Islet precursor cell (in vitro differentiated cells): ENCODE measurements at regions not wholly inside any gene's neighbourhood (a gene's known extent, or its start where the extent isn't known, plus 50 kb on each side); places are given as distances from the start of the nearest gene placed in this dataset.

Source experiments
- DNase-seq: peaks from one replicate; pipeline ENCODE4 v3.0.0-alpha.2; 2018

DNA sequence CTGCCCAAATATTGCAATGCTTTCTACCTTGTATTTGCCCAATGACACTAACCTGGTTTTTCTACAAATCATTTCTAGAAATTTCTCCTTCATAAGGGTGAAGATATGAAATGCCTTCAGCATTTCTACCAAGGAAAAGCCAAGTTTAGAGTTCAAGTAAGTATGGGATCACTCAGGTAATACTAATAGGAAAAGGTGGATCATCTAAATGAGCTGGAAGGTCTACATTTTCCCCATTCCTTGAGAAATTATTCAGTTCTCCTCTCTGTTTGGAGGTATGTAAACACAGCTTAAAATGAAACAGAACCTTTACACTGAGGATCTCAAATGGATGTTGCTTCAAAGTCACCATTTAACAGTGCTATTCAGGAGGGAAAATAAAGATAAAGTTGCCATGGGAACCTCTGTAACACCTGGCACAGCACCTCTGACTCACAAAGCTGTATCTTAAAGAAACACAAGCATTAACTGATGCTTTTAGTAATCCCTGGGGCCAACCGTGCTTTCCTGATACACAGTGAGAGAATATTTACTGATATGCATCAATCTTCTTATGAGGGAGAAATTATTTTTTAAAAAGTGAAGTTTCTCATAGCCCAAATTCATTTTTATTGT, 161.3 kb downstream of the DRD1 start:
- no peak for DNase-seq

- no peak for DNase-seq
Observed at GRCh38 chr5:175281714-175282113, 162.3 kb downstream of the DRD1 start.

DNA sequence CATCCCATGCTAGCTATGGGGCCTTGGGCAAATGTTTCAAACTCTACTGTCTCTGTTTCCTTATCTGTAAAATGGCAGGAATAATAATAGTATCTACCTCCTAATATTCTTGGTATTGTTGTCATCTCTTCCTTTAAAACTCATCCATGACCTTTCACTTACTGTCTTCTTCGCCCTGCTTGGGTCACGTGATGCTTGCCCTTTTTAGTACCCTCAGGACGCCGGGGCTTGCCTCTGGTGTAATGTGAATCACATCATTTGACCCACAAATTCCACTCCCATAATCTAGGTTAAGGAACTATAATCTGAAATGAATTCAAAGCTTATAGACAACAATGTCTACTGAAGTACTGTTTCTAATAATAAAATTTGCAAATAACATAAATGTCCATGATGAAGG, 162.7 kb downstream of the DRD1 start:
- no peak for DNase-seq

DNA sequence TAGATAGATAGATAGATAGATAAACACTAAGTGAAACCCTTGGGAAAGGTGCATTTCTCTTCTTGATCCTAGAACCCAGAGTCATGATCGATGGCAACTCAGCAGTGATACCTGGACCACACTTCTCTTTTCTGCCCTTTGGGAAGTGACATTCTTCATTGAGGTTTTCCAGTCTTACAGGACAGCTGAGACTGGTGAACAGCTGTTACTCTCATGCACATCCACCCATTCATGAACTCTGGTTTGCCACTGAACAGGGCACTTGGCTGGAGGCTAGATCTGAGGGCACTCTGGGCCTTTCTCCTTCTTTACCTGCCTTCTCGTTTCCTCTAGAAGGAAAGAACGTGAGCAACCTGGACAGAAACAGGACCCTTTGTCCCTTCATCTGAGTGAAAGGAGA, 164.5 kb downstream of the DRD1 start:
- no peak for DNase-seq

DNA sequence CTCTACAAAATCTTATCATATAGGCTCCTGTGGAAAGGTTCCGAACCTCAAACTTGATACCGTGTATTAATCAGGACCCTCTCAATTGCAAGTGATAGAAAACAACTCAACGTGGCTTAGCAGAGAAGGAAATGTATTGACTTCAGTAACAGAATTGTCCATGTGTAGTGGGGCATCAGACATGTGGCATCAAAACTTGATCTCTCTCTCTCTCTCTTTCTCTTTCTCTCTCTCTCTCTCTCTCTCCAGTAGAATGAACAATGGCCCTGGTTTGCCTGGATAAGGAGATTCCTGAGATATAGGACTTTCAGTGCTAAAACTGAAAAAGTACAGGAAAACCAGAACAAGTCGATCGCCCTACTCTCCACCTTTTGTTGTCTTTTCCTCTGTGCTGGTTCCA, 168.2 kb downstream of the DRD1 start:
- DNase-seq: no peak

GRCh38 chr5:175275097-175275496, 168.9 kb downstream of the DRD1 start:
- no peak for DNase-seq

DNA sequence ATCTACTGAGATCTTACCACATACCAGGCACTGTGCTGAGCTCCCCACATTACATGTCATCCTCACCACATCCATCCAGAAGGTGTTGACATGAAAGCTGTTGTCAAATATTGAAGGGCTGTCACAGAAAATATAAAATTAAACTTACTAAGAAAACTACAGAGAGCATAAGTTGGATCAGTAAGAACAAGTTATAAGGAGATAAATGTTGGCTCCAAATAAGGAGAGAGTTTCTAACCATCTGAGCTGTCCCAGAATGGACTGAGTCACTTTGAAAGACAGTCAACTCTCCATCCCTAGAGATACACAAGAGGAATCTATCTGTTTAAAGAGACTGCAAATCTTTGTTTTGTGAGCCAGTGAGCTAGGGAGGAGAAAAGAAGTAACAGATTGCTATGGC, 169.8 kb downstream of the DRD1 start:
- DNase-seq: no peak

DNA sequence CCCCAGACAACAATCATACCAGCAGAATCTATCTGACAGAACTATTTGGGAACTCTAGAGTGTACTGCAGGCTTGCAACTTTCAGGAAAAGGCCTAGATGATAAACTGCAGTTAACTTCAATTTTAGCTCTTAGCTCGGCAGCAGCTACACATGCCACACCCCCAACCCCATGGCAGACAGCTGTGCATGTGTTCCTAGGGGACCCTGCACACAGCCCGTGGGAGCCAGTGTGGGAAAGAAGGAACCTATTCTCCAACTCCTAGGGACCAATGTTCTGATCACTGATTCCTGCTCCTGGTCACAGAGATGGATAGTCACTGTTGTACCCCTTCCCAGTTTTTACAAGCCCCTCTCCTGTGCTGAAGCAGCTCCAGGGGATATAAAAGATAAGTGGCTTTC, 179.6 kb downstream of the DRD1 start:
- no peak for DNase-seq

DNA sequence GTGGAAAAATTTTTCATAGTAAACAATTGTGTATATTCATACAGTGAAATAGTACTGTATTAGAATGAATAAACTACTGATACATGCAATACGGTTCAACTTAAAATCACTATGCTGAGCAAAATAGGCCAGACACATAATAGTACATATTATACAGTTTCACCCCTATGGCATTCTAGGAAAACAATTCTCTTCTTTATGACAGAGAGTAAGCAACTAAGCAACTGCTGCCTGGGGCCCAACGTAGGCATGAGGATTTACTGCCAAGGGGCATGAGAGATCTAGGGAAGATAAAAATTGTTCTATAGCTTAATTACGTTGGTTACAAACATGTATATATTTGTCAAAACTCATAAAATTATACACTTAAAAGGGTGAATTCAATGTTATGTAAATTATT, 180.2 kb downstream of the DRD1 start:
- no peak for DNase-seq

DNA sequence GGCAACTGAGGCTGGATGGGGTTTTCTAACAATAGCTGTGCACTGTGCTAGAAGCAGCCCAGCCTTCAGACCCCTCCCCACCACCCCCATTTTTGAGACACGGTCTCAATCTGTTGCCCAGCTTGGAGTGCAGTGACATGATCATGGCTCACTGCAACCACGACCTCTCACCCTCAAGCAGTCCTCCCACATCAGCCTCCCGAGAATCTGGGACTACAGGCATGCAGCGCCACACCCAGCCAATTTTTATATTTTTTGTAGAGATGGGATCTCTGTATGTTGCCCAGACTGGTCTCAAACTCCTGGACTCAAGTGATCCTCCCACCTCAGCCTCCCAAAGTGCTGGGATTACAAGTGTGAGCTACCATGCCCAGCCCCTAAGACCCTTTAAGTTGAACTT, 182.5 kb downstream of the DRD1 start:
- DNase-seq: no peak

DNA sequence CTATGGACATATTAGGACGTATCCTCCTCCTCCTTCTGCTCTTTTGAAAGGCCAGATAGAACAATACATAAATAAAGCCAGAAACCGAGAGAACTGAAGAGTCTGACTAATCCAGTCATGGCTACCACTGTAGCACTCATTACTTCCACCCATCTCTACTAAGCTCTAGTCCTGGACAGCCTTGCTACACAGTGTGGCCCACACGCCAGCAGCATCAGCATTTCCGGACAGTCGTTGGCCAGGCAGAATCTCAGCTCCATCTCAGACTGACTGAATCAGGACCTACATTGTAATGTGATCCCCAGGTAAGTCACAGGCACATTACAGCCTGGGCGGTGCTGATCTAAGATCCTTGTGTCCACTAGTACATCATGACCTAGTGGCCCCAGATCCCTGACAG, 182.9 kb downstream of the DRD1 start:
- DNase-seq: no peak

GRCh38 chr5:175257847-175258194, 186.2 kb downstream of the DRD1 start:
- DNase-seq: no peak

- no peak for DNase-seq
Observed at GRCh38 chr5:175257128-175257846, 186.7 kb downstream of the DRD1 start.

- no peak for DNase-seq
Observed at GRCh38 chr5:175254155-175254554, 189.8 kb downstream of the DRD1 start.

- DNase-seq: no peak
Observed at GRCh38 chr5:175253597-175253996, 190.4 kb downstream of the DRD1 start.

GRCh38 chr5:175252234-175252805, 191.7 kb downstream of the DRD1 start:
- no peak for DNase-seq

DNA sequence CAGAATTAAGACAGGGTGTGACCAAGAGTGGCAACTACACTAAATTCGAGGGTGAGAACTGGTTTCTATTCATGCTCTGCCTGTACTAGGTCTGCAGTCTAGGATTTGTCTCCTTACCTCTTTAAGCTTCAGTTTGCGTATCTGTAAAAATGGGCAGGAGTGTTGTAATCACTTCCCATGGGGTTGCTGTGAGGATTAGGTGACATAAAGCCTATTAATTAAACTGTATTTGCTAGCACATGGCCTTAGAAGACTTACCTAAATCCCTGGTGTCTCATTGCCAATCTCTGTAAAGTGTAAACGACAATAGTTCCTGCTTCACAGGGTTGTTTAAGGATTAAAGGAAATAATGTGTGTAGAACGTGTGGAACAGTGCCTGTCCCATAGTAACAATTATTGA, 193.6 kb downstream of the DRD1 start:
- DNase-seq: no peak

- no peak for DNase-seq
Observed at GRCh38 chr5:175248416-175248905, 195.5 kb downstream of the DRD1 start.

DNA sequence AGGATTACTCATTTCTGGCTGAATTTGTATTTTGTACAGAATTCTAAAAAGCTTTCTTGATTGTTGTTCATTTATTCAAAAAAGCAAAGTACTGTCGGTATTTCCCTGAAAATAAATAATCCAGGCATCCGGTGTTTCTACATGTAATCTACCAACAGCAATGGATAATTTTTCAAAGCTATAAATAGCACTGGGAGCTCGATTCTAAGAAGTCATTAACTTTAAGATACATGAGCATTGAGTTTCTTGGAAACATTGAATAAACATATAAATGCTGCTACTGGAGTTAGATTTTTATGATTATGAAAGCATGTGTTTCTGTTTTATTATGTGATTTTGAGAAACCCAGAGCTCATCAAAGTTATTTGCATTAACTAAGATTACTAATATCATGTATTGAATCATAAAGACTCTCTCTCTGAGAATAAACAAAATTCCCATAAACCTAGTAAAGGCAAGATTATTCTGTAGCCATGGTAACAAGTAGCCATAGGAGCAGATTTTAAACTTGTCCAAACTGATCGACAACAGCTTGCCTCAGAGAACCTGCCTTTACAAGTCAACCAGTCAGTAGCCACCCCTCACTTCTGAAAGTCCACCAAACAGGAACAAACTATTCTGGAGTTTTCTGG, 197.0 kb downstream of the DRD1 start:
- DNase-seq: no peak

DNA sequence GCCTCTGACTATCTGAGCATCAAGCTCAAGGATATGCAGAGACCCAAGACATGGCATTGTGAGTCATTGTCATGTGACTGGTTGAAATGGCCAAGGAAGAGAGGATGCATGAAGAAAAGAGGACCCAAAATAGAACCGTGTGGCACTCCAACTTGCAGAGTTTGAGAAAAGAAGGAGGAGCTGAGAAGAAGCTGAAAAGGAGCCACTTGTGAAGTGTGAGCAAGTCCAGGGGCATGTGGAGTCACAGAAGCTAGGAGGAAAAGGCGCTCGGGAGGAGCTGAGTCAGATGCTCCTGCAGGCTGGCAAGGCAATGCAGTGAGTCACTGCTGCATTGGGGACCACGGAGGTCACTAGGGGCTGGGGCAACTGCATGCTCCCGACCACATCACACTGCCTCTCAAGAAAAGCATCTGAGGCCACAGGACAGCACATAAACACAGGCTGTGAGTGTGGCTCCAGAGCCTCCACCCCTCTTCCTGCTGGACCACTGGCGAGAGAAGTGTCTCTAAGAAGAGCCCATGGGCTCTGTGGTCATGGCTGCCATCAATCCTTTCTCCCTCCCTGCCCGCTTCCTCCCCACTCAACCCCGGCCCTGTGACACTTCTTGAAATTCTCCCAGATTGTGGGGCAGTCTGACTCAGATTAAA, 197.6 kb downstream of the DRD1 start:
- peak; percentile 96 for DNase-seq

- DNase-seq: no peak
Observed at GRCh38 chr5:175243441-175243840, 200.5 kb downstream of the DRD1 start.

DNA sequence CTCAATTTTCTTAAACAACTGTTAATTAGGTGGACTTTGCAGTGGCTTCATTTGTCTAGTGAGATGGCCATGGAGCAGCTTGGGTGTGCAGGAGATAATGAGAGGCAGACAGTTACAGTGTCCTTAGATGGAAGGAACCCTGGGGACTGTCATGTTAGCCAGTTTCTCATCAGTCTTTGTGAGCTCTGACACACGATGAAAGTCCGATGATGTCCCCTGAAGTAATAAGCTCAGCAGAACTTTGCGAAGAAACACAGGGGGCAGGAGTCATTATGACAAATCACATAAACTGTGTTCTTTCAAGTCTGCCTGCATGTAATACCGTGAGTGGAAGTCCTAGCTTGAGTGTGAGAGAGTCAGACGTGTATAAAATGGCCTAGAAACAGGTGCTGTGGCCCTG, 201.8 kb downstream of the DRD1 start:
- DNase-seq: no peak

- DNase-seq: no peak
Observed at GRCh38 chr5:175238326-175238725, 205.7 kb downstream of the DRD1 start.

DNA sequence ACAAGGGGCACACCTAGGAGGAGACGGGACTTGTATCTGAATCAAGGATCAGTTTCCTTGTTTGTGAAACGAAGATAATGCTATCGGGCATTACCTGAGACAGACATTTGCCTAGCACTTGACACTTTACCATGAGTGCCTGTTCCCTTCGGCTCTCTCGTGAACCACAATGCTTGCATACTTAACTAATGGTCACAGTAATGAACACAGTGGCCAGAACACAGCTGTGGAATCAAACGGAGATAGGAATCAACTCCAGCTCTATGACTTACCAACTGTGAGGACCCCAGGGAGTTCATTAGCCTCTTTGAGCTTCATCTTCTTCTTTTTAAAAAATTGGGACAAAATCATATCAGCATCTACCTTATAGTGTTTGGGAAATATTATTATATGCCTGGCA, 207.8 kb downstream of the DRD1 start:
- DNase-seq: no peak
